H1 (cell line): ENCODE measurements at regions not wholly inside any gene's neighbourhood (a gene's known extent, or its start where the extent isn't known, plus 50 kb on each side); places are given as distances from the start of the nearest gene placed in this dataset.
A peak's percentile ranks its signal among the peaks of the same experiment; 100 is the strongest.

Experiments
- CTCF ChIA-PET: fragments of 300-600 bp; sonication (Branson Sonifier 250); formaldehyde crosslinking; loops from one replicate; lab custom pipeline; 2021; ENCODE audit not compliant: partially characterized antibody; lab: Charles Lee
- POLR2A ChIA-PET: fragments of 300-600 bp; sonication (Branson Sonifier 250); formaldehyde crosslinking; loops from one replicate; lab custom pipeline; 2021; ENCODE audit warnings: inconsistent platforms; ENCODE audit not compliant: partially characterized antibody; lab: Charles Lee
- DNase-seq, 2 experiments: peaks; one replicate each; pipeline versions ENCODE4 v3.0.0 to v3.0.0-alpha.2; 2010 to 2022; ENCODE audit warnings: low spot score in 2 of 2, low read depth in 1 of 2, mixed read lengths in 1 of 2
- FAIRE-seq: peaks from 2 replicates; lab custom pipeline; 2011; peaks lifted over from hg19 to GRCh38; lab: Jason Lieb, UNC
- H2AFZ ChIP-seq: 2 replicates; pipeline ENCODE4 v1.8.1; 2012; ENCODE audit warnings: low read length, inconsistent platforms
- H2AK5ac ChIP-seq: 2 replicates; pipeline ENCODE4 v1.6.1; 2013; ENCODE audit warnings: low read depth, low read length
- H2BK120ac ChIP-seq: replicated peaks from 2 replicates; pipeline ENCODE3; 2013; ENCODE audit warnings: low read depth, low read length, inconsistent platforms
- H2BK12ac ChIP-seq: 2 replicates; pipeline ENCODE4 v1.6.1; 2013; ENCODE audit warnings: low read depth, low read length
- H2BK15ac ChIP-seq: 2 replicates; pipeline ENCODE4 v1.6.1; 2013; ENCODE audit warnings: low read length
- H2BK20ac ChIP-seq: 2 replicates; pipeline ENCODE4 v1.6.1; 2013; ENCODE audit warnings: low read length
- H2BK5ac ChIP-seq: 2 replicates; pipeline ENCODE4 v1.6.1; 2013; ENCODE audit warnings: low read depth, low read length
- H3K14ac ChIP-seq: 2 replicates; pipeline ENCODE4 v1.6.1; 2013; ENCODE audit warnings: inconsistent platforms; ENCODE audit not compliant: insufficient read length
- H3K18ac ChIP-seq: 2 replicates; pipeline ENCODE4 v1.6.1; 2013; ENCODE audit warnings: low read length; ENCODE audit errors: extremely low read depth
- H3K23ac ChIP-seq: 2 replicates; pipeline ENCODE4 v1.6.1; 2013; ENCODE audit warnings: inconsistent platforms; ENCODE audit not compliant: insufficient read length
- H3K23me2 ChIP-seq: 2 replicates; pipeline ENCODE4 v1.6.1; 2013; ENCODE audit warnings: low read depth, low read length
- H3K27ac ChIP-seq: 2 replicates; pipeline ENCODE4 v1.6.1; 2011; ENCODE audit warnings: low read depth, low read length, inconsistent platforms
- H3K27me3 ChIP-seq, 4 experiments: replicated peaks in 1 of 4; 1 replicate in 1 of 4; 2 replicates in 3 of 4; pipeline versions ENCODE4 v1.6.1 to v1.8.1; 2011 to 2013; ENCODE audit warnings: low read length in 3 of 4, mild to moderate bottlenecking in 3 of 4, inconsistent platforms in 2 of 4, mixed read lengths in 2 of 4, moderate library complexity in 1 of 4; ENCODE audit not compliant: control insufficient read depth in 3 of 4, insufficient read depth in 3 of 4; ENCODE audit errors: extremely low read depth in 1 of 4
- H3K36me3 ChIP-seq, 4 experiments: 2 replicates each; pipeline versions ENCODE4 v1.6.1 to v1.8.1; 2011 to 2013; ENCODE audit warnings: mild to moderate bottlenecking in 4 of 4, low read length in 3 of 4, moderate library complexity in 2 of 4, control low read depth in 1 of 4, inconsistent platforms in 1 of 4; ENCODE audit not compliant: insufficient read depth in 4 of 4, control insufficient read depth in 2 of 4
- H3K4ac ChIP-seq: replicated peaks from 2 replicates; pipeline ENCODE3; 2013; ENCODE audit warnings: low read length, low read depth, mixed read lengths, inconsistent platforms; ENCODE audit not compliant: insufficient read length
- H3K4me1 ChIP-seq, 4 experiments: replicated peaks in 1 of 4; 1 replicate in 1 of 4; 2 replicates in 3 of 4; pipeline versions ENCODE4 v1.6.1 to v1.8.1; 2011 to 2013; ENCODE audit warnings: low read length in 3 of 4, inconsistent platforms in 2 of 4, mixed read lengths in 1 of 4; ENCODE audit not compliant: insufficient read depth in 4 of 4, control insufficient read depth in 3 of 4
- H3K4me2 ChIP-seq, 2 experiments: 2 replicates each; pipeline versions ENCODE4 v1.6.1 to v1.8.1; 2011 to 2013; ENCODE audit warnings: low read depth in 2 of 2, low read length in 2 of 2, control low read depth in 1 of 2, inconsistent platforms in 1 of 2, mild to moderate bottlenecking in 1 of 2; ENCODE audit not compliant: insufficient read depth in 1 of 2
- H3K4me3 ChIP-seq, 4 experiments: fragments of 200-600, 300-600 bp in 1 of 4; sonication (generic), shearing (Covaris generic), sonication (Bioruptor Twin) in 1 of 4; 2 replicates each; pipeline versions ENCODE4 v1.5.1 to v1.8.1; 2011 to 2016; ENCODE audit warnings: low read length in 4 of 4, low read depth in 3 of 4, control low read depth in 2 of 4, inconsistent platforms in 2 of 4, mild to moderate bottlenecking in 2 of 4, mixed read lengths in 1 of 4, moderate library complexity in 1 of 4; ENCODE audit not compliant: insufficient read depth in 2 of 4; ENCODE audit errors: extremely low read depth in 1 of 4
- H3K56ac ChIP-seq: replicated peaks from 2 replicates; pipeline ENCODE3; 2013; ENCODE audit warnings: low read depth, mild to moderate bottlenecking, mixed read lengths, low read length, inconsistent platforms; ENCODE audit not compliant: insufficient read length
- H3K79me1 ChIP-seq: 2 replicates; pipeline ENCODE4 v1.6.1; 2013; ENCODE audit warnings: low read depth, low read length, control low read depth
- H3K79me2 ChIP-seq, 2 experiments: 2 replicates each; pipeline versions ENCODE4 v1.6.1 to v1.8.1; 2012 to 2013; ENCODE audit warnings: low read length in 2 of 2, mild to moderate bottlenecking in 2 of 2, inconsistent platforms in 1 of 2; ENCODE audit not compliant: insufficient read depth in 2 of 2, control insufficient read depth in 1 of 2
- H3K9ac ChIP-seq, 4 experiments: replicated peaks in 1 of 4; 1 replicate in 1 of 4; 2 replicates in 3 of 4; pipeline versions ENCODE4 v1.6.1 to v1.8.1; 2011 to 2013; ENCODE audit warnings: low read depth in 3 of 4, low read length in 3 of 4, control low read depth in 2 of 4, mild to moderate bottlenecking in 2 of 4, moderate library complexity in 2 of 4, inconsistent platforms in 1 of 4; ENCODE audit errors: extremely low read depth in 1 of 4
- H3K9me3 ChIP-seq, 2 experiments: 2 replicates each; pipeline versions ENCODE4 v1.6.1 to v1.8.1; 2012 to 2013; ENCODE audit warnings: mild to moderate bottlenecking in 2 of 2, moderate library complexity in 2 of 2, control low read depth in 1 of 2, inconsistent platforms in 1 of 2, low read depth in 1 of 2, low read length in 1 of 2, mixed read lengths in 1 of 2; ENCODE audit not compliant: insufficient read depth in 2 of 2
- H4K20me1 ChIP-seq, 2 experiments: replicated peaks in 1 of 2; 2 replicates each; pipeline versions ENCODE3 to v1.8.1; 2011 to 2013; ENCODE audit warnings: inconsistent platforms in 2 of 2, low read length in 2 of 2, mild to moderate bottlenecking in 1 of 2; ENCODE audit not compliant: insufficient read depth in 2 of 2, control insufficient read depth in 1 of 2
- H4K5ac ChIP-seq: 2 replicates; pipeline ENCODE4 v1.6.1; 2013; ENCODE audit warnings: low read length, low read depth, mixed read lengths, inconsistent platforms; ENCODE audit not compliant: insufficient read length
- H4K8ac ChIP-seq: 2 replicates; pipeline ENCODE4 v1.8.0; 2013; ENCODE audit warnings: mild to moderate bottlenecking, moderate library complexity, low read length, inconsistent platforms; ENCODE audit not compliant: insufficient read depth; ENCODE audit errors: extremely low read depth
- H4K91ac ChIP-seq: replicated peaks from 2 replicates; pipeline ENCODE3; 2013; ENCODE audit warnings: low read length, mixed read lengths, inconsistent platforms; ENCODE audit not compliant: insufficient read length
- ATF2 ChIP-seq: IDR thresholded peaks from 2 replicates; pipeline ENCODE4 v1.6.1; 2012; ENCODE audit warnings: low read length, inconsistent platforms
- BRCA1 ChIP-seq: IDR thresholded peaks from 2 replicates; pipeline ENCODE4 v1.6.1; 2012; ENCODE audit warnings: low read depth, low read length, improper control_type of control experiment
- CEBPB ChIP-seq: IDR thresholded peaks from 2 replicates; pipeline ENCODE4 v1.6.1; 2012; ENCODE audit warnings: low read depth, low read length
- FOSL1 ChIP-seq: IDR thresholded peaks from 2 replicates; pipeline ENCODE4 v1.6.1; 2011; ENCODE audit warnings: mild to moderate bottlenecking, low read depth, low read length, moderate library complexity; ENCODE audit not compliant: insufficient read depth
- HDAC6 ChIP-seq: IDR thresholded peaks from one replicate; pipeline ENCODE4 v1.7.1; 2012; ENCODE audit warnings: low read depth, mild to moderate bottlenecking, inconsistent platforms, low read length, moderate library complexity
- MAFK ChIP-seq: IDR thresholded peaks from 2 replicates; pipeline ENCODE4 v1.6.1; 2012; ENCODE audit warnings: low read depth, mild to moderate bottlenecking, improper control_type of control experiment, low read length
- MAX ChIP-seq: IDR thresholded peaks from 2 replicates; pipeline ENCODE4 v1.6.1; 2012; ENCODE audit warnings: inconsistent platforms
- POLR2A ChIP-seq, 2 experiments: IDR thresholded peaks; 1 replicate in 1 of 2; 2 replicates in 1 of 2; pipeline ENCODE4 v1.6.1; 2011; ENCODE audit warnings: low read depth in 2 of 2, low read length in 2 of 2, mild to moderate bottlenecking in 2 of 2; ENCODE audit errors: control extremely low read depth in 1 of 2
- RBBP5 ChIP-seq: IDR thresholded peaks from 2 replicates; pipeline ENCODE4 v1.7.1; 2012; ENCODE audit warnings: low read depth, mild to moderate bottlenecking, inconsistent platforms, low read length, moderate library complexity, borderline replicate concordance
- SIN3A ChIP-seq, 2 experiments: IDR thresholded peaks in 1 of 2; conservative IDR thresholded peaks in 1 of 2; 2 replicates each; pipeline ENCODE4 v1.6.1; 2011 to 2012; ENCODE audit warnings: low read length in 2 of 2, improper control_type of control experiment in 1 of 2, low read depth in 1 of 2, mild to moderate bottlenecking in 1 of 2
- YY1 ChIP-seq: IDR thresholded peaks from 2 replicates; pipeline ENCODE4 v1.6.1; 2011; ENCODE audit warnings: low read depth, mild to moderate bottlenecking, low read length
- WGBS, 2 experiments: shearing (Covaris generic) in 1 of 2; methylation state at CpG; one replicate each; pipeline versions ENCODE4 v1.1.6 to v1.1.7; 2013 to 2015; ENCODE audit warnings: low lambda C conversion rate in 2 of 2, mixed read lengths in 2 of 2, inconsistent platforms in 1 of 2, low coverage in 1 of 2, missing lambda C conversion rate in 1 of 2; ENCODE audit not compliant: insufficient replicate concordance in 2 of 2, insufficient coverage in 1 of 2, insufficient read length in 1 of 2; ENCODE audit errors: extremely low coverage in 1 of 2, missing lambda C conversion rate in 1 of 2; 5-methylcytosine and 5-hydroxymethylcytosine counted together

GRCh38 chr20:50449738-50450492, 60.3 kb upstream of the PTPN1 start:
- ChIA-PET CTCF (interaction anchor here (0.9 to 2.0 kb wide), 11 partner anchors 10 to 479 kb away, joined by 3 to 16 read pairs (median 4); no protein-coding TSS in a partner anchor), POLR2A (interaction anchor here (0.8 kb wide), 2 partner anchors 16 to 256 kb away, joined by 3 read pairs; no protein-coding TSS in a partner anchor)
- 75% methylated on average over 9 of the region's 9 CpGs; no CpG with 5 or more reads in 1 of the 2 experiments for WGBS, 2 experiments
- Histone ChIP-seq H3K14ac (no peak overlapping the region), H3K4me3 (no peak overlapping the region), H4K91ac (no peak overlapping the region), H3K9me3 (no peaks in the 10 kb centered on the region), H3K23me2 (peaks cover 2% of the 10 kb centered on the region; the same call in 1 of the 2 replicates), H3K4me1 (peaks cover 0 to 5% (median 3%) of the 10 kb centered on the region in 4 experiments; a peak in 4 of 7 replicates), H3K36me3 (no peaks in the 10 kb centered on the region), H2BK120ac (no peak overlapping the region), H2BK20ac (no peak overlapping the region), H3K27me3 (no peaks in the 10 kb centered on the region), H3K23ac (no peak overlapping the region), H4K5ac (no peak overlapping the region), H3K27ac (no peak overlapping the region), H3K56ac (no peak overlapping the region), H2AK5ac (no peak overlapping the region), H2AFZ (no peak overlapping the region), H3K4ac (no peak overlapping the region), H3K18ac (no peak overlapping the region), H3K9ac (no peak overlapping the region), H3K79me2 (no peaks in the 10 kb centered on the region), H3K79me1 (no peaks in the 10 kb centered on the region), H2BK5ac (no peak overlapping the region), H4K20me1 (no peaks in the 10 kb centered on the region), H2BK12ac (no peak overlapping the region), H4K8ac (peak overlapping the region; percentile 29), H2BK15ac (peak overlapping the region; percentile 18; the same call in 1 of the 2 replicates), H3K4me2 (no peak overlapping the region; a peak in 1 of 4 replicates)
- no peak for TF ChIP-seq CEBPB
- no peak for TF ChIP-seq RBBP5
- no peak for TF ChIP-seq YY1
- TF ChIP-seq SIN3A (conservative IDR thresholded peaks at IDR 0.05 in 1 of 2, IDR thresholded peaks at IDR 0.05 in 1 of 2; ENCODE audit: low read depth in 1 of 2, low read length in 2 of 2) = no peak
- TF ChIP-seq POLR2A (IDR thresholded peaks at IDR 0.05; ENCODE audit: control extremely low read depth in 1 of 2, low read depth in 2 of 2, low read length in 2 of 2) = no peak
- no peak for TF ChIP-seq MAFK
- no peak for TF ChIP-seq FOSL1
- TF ChIP-seq BRCA1 = no peak
- no peak for TF ChIP-seq ATF2
- TF ChIP-seq MAX = no peak
- TF ChIP-seq HDAC6 = no peak
- FAIRE-seq (no peak), DNase-seq (no peak)
